KBM-7 (cell line): ENCODE measurements at regions not wholly inside any gene's neighbourhood (a gene's known extent, or its start where the extent isn't known, plus 50 kb on each side); places are given as distances from the start of the nearest gene placed in this dataset.
"Not testable (repeated sequence)": the region's sequence is repeated elsewhere in the genome, so short reads cannot be mapped to it uniquely, and the experiment has no call there.

ENCODE experiments used
- DNase-seq: peaks from one replicate; pipeline ENCODE4 v3.0.0-alpha.2; 2015
- in situ Hi-C: fragments of 300-500 bp; cut with MboI; formaldehyde crosslinking; loops from 2 replicates; pipeline ENCODE4 v1.14.3; 2020; ENCODE audit warnings: low sequenced_read_pairs, low pct_unique_long_range_greater_than_20kb, mixed read lengths

DNA sequence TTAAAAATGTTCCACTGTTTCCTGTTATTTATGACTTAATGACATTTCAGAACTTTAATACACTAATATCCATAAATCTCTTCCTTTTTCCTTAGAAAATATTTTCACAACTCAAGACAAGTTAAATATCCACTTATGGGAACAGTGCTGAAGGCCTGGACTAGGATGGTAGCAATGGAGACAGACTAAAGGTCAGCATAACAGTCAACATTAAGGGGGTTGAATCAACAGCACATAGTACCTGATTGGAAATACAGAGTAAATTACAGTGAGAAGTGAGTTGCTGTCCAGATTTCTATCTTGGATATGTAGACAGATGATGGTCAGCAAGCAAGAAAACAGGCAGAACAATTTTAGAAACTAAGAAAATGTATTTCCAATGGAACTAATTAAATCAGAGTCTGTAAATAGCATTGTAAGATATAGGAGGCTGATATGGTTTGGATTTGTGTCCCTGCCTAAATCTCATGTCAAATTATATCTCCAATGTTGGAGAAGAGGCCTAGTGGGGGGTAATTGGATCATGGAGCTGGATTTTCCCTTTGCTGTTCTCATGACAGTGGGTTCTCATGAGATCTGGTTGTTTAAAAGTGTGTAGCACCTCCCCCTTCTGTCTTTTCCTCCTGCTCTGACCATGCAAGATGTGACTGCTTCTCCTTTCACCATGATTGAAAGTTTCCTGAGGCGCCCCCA is 682.7 kb downstream of the MAFB start:
- in situ Hi-C loops: no loop called here
- no peak for DNase-seq

DNA sequence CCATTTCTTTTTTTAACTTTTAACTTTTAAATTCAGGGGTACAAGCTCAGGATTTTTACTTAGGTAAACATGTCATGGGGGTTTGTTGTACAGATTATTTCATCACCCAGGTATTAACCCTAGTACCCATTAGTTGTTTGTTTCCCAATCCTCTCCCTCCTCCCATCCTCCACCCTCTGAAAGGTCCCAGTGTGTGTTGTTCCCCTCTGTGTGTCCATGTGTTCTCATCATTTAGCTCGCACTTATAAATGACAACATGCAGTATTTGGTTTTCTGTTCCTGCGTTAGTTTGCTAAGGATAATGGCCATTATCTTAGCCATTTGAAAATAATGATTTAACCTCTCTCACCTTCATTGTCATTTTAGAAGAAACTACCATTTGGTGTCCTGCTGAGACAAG is 684.9 kb downstream of the MAFB start:
- DNase-seq, in situ Hi-C loops: not testable (repeated sequence)

DNA sequence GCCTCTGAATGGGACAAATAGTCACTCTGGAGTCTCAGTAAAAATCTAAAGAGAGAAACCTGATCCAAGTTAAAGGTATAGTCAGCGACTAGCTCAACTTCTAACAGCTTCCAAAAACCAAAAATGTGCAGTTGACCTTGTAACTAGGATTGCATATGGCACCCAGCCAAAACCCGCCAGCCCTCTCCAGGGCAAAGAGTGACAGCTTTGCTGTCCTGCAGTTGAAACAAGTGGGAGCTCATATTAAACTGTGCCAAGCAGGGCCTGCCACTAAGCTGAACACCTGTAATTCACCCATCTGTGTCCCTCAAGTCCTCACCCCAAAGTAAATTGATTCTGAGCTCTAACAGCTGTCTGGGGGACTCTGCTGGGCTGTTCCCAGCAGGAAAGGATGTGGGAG is 695.3 kb downstream of the MAFB start:
- DNase-seq: no peak
- in situ Hi-C loops: no loop called here

DNA sequence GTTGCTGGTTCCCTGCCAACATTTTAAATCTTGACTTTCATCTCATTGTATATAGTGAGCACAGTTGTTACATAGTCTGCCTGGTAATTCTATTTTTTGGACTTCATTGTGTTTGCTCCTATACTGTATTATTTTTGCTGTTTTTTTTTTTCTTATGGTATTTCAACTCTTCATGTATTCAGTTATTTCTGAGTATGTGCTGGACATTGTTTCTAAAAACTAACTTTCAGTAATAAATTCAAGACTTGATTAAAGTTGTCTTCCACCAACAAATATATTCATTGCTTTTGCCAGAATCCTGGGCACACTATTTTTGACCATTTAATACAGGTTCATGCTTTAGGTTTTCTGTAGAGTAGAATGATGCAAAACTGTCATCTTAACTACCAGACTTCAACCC is 698.3 kb downstream of the MAFB start:
- DNase-seq: no peak
- in situ Hi-C loops: no loop called here

DNA sequence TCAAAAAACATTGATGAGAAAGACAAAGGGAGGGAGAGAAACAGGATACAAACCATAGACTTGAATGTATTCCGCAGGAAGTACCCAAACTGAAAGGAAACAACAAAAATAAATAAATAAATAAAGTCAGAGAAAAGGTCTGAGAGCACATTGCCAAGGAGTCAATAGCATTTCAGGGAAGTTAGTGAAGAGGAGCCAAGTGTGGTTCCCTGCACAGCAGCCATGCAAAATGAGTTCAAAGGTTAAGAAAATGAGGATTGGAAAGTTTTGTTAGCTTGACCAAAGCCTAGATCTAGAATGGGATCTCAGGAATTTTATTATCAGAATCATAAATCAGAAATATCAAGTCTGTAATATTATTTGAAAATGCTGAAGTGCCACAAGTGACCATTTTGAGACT is 700.0 kb downstream of the MAFB start:
- no peak for DNase-seq
- in situ Hi-C loops: no loop called here

DNA sequence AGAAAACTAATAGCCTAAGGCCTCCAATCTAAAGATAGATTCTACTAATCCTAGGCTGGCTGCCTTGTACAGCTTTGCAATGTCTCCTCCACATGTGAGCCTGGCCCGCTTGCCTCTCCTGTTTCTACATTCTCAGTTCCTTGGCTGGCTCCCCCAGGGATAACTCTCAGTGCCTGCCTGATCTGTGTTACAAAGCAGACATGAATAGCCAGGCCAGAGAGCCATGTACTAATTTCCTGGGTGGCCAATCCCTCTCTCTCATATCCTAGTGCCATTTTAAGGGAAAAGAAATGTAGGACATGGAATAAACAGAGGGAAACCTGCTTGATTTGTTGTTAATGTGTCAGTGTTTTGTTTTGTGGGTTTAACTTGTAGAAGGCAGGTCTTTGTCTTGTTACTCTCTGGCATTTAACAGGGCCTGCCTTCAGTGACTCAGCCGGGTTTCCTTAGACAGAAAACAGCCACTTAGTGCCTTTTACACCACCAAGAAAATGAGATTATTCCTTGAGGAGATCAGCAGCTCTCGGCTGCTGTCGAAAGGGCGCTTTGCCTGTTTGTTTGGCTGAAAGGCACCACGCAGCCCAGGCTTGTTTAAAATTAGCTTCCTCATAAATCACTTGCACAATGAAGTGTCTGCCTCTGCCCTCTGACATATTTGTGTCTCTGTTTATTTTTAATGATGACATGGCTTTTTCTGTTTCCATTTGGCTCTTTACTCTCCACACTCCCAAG is 702.7 kb downstream of the MAFB start:
- DNase-seq: no peak
- in situ Hi-C loops: no loop called here

DNA sequence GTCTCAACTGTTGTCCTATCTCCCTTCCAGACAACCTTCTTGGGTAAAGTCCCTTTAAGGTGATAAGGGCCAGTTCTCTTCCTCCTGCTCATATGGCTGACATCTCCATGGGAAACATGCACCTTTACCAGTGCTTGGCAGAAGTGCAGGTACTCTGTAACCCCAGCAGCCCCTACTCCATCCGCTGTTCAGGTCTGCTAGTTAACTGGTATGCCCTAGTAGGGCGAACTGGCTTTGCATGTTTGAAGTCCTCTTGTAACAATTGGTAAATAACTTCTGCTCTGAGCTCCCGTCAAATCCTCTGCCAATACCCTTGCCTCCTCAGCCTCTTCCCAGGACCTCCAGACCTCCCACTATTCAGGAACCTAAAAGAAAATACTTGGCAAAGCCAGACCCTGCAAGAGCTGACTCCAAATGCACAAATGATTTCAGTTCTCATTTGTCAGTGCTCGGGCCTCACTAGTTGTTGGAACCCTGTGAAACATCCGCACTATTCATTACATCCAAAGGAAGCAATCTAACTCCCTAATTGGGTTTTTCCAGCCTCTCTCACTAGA is 703.7 kb downstream of the MAFB start:
- DNase-seq: no peak
- in situ Hi-C loops: no loop called here

DNA sequence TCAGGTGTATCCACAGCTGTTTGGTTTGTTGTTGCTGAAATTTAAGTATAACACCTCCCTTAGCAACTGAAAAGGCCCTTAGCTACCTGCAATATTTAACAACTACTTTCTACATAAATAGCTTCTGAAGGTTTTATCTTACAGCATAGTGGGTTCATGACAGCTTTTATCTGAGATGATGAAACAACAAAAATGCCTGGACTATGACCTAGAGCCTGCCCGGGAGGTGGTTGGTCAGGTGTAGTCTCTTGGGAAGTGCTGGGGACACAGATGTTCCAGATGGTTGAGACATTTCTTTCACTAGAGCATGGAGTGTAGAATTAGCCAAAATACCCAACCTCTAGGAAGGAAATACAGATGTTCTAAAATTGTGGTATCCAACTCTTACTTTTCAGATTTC is 705.4 kb downstream of the MAFB start:
- no peak for DNase-seq
- in situ Hi-C loops: no loop called here

DNA sequence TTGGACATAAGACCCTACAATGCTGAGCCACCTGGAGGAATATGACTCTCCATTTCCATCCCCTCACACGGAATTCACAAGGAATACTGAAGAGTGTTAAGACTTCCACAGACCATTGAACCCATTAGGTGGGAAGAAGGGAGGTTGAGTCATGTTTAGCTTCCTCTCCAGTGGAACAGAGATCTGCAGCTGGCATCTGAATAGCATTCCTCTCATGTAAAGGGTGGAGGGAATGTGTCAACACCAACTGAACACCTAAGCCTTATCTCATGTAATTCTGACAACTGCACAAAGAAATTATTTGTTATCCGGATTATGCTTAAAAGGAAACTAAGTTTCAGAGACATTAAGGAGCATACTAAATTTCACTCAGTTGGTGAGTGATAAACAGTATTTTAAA is 705.9 kb downstream of the MAFB start:
- in situ Hi-C loops: no loop called here
- DNase-seq: no peak

DNA sequence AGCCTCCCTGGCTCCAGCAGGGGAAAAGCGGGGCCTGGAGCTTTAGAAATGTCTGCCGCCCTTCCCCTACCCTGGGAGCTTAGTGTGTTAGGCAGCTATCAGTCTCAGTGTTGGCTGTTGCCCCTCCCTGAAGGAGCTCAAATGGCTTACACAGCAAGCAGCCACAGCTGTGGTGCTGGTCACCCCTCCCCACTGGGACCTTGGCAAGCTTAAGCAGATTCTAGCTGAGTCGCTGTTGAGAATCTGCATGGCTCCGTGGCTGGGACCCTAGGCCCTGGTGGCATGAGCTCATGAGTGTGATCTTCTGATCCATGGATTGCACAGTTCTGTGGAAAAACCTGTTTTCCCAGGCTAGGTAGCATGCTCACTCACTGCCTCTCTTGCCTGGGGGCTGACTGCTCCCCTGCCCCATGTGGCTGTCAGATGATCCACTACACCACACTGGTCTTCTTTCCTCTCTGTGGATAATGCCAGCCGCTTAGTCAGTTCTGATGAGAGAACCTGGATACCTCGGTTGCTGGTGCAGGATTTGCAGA is 714.0 kb downstream of the MAFB start:
- no peak for DNase-seq
- in situ Hi-C loops: no loop called here

DNA sequence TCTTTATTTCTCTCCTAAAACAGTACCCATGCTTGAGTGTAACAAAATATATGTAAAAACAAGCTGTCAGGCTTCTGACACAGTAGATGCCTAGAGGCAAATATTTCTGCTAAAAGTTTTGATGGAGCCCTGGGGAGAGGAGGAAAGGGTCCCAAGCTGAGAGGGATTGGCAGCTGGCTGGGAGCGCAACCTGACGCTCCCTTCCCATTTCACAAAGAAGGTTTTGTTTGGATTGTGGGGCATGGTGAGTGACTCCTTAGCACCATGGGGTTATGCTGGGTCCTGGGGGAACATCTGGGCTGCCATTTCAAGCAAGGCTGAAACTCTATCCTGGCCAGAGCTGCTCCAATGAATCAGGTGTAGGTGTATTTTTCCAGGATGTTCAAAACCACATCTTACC is 720.5 kb downstream of the MAFB start:
- no peak for DNase-seq
- in situ Hi-C loops: no loop called here

DNA sequence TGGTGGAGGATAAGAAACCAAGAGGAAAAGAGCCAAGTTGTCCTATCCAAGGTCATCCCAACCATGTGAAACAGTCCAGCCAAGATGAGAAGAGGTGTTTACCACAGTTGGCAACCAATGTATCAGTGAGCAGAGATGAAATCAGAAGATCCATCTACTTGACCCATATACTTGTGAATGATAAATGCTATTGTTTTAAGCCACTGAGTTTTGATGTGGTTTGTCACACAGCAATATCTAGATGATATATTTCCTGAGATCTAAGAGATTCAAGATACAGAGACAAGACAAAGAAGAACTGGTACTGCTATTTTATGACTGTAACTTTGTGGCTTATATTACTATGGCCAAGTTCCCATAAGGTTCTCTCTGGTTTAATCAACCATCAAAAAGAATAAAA is 721.2 kb downstream of the MAFB start:
- no peak for DNase-seq
- in situ Hi-C loops: no loop called here

DNA sequence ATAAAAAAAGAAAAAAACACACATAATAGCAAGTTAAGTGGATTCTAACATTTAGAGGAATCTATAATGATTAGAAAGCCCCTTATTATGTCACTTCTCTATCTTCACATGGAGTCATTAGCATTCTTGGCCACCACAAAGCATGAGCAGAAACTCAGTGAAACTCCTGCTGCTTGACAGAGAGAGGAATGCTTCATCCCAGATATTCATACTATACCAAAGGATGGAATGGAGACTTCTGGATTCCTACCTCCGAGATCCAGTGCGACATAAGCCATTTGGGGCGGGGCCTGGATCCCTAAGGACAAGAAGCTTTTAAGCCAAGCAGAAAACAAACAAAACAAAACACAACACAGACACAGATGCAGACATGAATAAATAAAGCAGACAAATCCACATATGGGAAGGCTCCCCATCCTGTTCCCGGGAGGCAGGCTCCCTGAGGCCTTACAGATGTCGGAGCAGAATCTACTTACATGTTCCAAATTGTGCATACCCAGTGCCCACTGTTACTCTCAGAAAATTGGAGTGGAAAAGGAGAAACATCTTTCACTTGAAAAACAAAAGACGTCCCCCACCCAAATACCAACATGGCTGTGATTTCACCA is 727.3 kb downstream of the MAFB start:
- no peak for DNase-seq

DNA sequence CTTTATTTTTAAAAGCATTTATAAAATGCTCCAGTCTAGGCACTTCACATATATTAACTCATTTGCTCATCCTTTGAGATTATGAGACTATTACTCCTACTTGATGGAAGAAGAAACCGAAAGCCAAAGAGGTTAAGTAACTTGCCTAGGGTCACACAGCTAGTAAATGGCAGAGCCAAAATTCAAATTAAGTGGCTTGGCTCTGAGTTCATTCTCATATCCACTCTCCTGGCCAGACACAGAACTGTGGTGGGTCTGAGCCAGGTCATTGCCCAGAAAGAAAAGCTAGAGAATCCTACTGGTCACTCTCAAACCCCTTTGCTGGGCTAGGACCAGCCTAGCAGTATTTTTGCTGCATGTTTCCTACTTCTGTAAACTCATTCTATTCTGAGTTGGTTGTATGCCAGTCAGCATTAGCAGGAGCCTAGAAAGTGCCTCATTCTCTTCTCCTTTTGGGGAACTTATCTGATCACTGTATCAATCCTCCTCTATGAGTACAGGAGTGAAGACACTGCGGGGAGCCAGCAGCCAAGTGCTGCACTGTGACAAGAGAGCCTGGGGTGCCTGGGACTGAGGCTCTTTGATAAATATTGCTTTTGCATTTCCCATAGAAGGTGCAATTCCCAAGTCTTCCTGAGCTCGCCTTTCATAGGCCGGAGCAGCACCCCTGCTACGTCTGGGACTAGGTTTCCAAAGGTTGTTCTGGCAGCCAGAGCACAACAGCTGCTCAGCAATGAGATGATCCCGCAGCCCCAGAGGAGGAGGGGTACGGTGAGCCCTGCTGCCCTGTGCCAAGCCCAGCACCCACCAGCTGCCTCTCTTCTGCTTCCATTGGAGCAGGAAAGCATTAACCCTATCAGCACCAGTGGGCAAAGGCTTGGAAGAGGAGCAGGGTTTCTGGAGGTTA is 728.3 kb downstream of the MAFB start:
- in situ Hi-C loops: no loop called here
- DNase-seq: no peak

More for the DNA sequence above, 727.3 kb downstream of the MAFB start:
- in situ Hi-C loops: no loop called here

DNA sequence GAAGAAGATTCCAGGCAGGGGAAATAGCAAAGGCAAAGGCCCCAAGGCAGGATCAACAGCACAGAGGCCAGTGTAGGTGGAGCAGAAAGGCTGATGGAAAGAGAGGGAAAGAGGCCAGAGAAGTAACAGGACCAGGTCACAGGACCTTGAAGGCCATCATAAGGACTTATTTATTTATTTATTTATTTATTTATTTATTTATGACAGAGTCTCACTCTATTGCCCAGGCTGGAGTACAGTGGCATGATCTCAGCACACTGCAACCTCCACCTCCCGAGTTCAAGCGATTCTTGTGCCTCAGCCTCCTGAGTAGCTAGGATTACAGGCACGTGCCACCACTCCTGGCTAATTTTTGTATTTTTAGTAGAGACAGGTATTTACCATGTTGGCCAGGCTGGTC is 731.1 kb downstream of the MAFB start:
- DNase-seq, in situ Hi-C loops: not testable (repeated sequence)

DNA sequence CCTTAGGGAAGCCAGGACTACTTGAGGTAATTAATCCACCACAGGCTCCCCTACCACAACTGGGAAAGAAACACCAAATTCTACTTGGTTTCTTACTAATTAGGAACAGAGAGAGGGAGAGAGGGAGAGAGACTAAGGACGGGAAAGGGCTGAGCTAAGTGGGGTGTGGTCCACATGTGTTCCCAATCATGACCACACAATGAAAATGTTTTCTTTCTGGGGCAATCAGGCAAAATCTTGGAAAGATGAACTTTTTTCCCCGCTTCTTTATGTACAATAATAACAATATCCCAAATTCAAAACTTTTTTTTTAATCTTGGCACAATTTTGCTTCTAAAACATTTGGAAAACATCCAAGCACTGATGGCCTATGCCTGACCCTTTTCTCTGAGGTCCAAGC is 734.4 kb downstream of the MAFB start:
- in situ Hi-C loops: no loop called here
- no peak for DNase-seq

DNA sequence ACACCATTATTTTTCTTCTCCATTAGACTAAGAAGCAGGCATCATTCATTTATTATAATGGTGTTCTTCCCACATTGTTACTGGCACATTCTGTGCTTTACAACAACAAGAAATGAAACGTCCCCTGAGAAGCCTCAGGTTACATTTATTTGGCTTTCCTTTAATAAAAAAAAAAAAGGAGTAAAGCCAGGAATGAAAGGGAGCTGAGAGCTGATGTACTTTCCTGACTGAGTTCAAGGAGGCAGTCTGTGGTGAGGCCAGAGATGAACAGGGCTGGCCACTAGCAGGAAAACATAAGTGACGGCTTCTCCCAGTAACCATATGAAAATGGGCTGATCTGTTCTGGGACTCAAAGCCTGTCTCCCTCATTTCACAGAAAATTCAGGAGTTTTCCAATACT is 742.1 kb downstream of the MAFB start:
- DNase-seq: no peak
- in situ Hi-C loops: no loop called here

DNA sequence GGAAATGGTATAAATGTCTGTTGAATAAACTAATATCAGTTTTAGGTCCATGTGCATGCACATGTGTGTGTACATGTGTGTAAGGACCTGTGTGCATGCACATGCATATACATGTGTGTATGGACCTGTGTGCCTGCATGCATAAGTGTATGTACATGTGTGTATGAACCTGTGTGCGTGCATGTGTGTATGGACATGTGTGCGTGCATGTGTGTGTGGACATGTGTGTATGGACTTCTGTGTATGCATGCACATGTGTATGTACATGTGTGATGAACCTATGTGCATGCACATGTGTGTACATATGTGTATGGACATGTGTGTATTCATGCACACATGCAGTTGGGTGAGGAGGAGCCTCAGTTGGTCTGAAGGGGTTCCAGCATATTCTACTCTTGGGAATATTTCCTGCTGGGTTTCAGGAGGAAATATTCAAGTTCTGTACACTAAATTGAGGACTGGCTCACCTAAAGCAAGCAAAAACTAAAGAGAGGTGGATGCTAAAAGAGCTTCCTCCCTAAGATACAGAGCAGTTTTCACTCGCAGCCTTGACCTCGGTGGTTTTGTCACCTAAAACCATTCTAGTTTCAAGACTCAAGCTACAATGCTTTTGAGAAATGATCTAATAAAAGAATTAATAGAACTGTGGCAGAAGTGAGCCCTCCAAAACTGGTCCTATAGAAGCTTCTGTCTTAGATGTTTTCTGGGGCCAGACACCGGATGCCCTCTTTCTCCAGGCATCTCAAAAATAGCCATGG is 742.8 kb downstream of the MAFB start:
- no peak for DNase-seq
- in situ Hi-C loops: no loop called here
